Activated CD8-positive, alpha-beta memory T cell treated with anti-CD3 and anti-CD28 coated beads, Interleukin-2, amount 10 ng/mL, durations not matched to agents 7 days and 5 days (primary cell): ENCODE measurements at regions not wholly inside any gene's neighbourhood (a gene's known extent, or its start where the extent isn't known, plus 50 kb on each side); places are given as distances from the start of the nearest gene placed in this dataset.
A peak's percentile ranks its signal among the peaks of the same experiment; 100 is the strongest.

ENCODE experiments used
- ATAC-seq: fragments of 150-1000 bp; cut with Tn5 transposase; one replicate; pipeline ENCODE4 v1.10.0; 2021; ENCODE audit warnings: moderate library complexity
- CTCF ChIA-PET: fragments of 350-600 bp; sonication (Branson Sonifier 250); formaldehyde crosslinking; loops from one replicate; lab custom pipeline; 2021; ENCODE audit warnings: antibody characterized with exemption; lab: Charles Lee
- DNase-seq: peaks from one replicate; pipeline ENCODE4 v3.0.0-alpha.2; 2020
- H3K27ac Mint-ChIP-seq: one replicate; pipeline ENCODE4 v1.8.0; 2021; ENCODE audit warnings: mild to moderate bottlenecking, mixed read lengths
- H3K27me3 Mint-ChIP-seq: one replicate; pipeline ENCODE4 v1.8.0; 2021; ENCODE audit warnings: mixed read lengths
- H3K36me3 Mint-ChIP-seq: one replicate; pipeline ENCODE4 v1.8.0; 2021; ENCODE audit warnings: mild to moderate bottlenecking, mixed read lengths
- H3K4me1 Mint-ChIP-seq: one replicate; pipeline ENCODE4 v1.8.0; 2021; ENCODE audit warnings: mixed read lengths
- H3K4me3 Mint-ChIP-seq: one replicate; pipeline ENCODE4 v1.8.0; 2021; ENCODE audit warnings: mild to moderate bottlenecking, moderate library complexity, mixed read lengths
- H3K9me3 Mint-ChIP-seq: one replicate; pipeline ENCODE4 v1.8.0; 2022; ENCODE audit warnings: low read depth, mixed read lengths

DNA sequence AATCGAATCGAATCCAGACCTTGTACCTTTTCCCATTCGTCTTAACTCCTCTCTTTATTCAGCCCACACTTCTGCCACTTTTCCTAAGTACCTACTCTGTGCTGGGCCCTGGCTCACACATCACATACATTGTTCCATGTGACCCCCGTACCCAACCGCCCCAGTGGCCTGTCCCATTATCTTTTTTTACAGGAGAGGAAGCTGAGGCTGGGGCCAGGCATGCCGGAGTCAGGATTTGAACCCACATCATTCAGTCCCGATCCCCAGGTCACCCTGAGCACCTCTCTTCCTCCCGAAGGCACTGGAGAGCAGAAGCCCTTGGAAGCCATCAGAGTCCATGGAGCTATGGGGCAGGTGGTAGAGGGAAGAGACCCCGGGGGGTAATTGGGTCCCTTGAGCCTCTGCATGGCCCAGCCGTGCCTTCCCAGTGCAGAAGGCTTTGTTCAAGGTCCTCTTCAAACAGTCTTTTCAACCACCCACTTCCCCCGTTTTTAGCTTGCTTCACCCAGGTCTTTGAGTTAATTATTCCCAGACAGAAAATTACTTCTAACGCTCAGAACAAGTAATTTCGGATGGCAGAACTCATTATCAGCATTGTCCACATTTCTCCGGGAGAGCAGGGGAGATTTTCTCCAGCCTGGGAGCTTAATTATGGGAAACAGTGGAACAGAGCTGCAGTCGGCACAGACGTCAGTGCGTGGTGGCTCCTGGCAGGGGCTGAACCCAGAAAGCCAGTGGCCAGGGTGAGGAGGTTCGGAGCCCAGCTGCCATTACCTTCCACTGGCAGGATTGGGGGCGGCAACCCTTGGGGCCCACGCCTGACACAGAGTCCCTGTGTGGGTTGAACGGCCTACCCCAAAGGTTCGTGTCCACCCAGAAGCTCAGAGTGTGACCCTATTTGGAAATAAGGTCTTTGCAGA lies 82.4 kb upstream of the RTL6 start:
- Mint-ChIP-seq H3K27ac (no peak overlapping the region), H3K27me3 (peaks cover 6% of the 10 kb centered on the region)

DNA sequence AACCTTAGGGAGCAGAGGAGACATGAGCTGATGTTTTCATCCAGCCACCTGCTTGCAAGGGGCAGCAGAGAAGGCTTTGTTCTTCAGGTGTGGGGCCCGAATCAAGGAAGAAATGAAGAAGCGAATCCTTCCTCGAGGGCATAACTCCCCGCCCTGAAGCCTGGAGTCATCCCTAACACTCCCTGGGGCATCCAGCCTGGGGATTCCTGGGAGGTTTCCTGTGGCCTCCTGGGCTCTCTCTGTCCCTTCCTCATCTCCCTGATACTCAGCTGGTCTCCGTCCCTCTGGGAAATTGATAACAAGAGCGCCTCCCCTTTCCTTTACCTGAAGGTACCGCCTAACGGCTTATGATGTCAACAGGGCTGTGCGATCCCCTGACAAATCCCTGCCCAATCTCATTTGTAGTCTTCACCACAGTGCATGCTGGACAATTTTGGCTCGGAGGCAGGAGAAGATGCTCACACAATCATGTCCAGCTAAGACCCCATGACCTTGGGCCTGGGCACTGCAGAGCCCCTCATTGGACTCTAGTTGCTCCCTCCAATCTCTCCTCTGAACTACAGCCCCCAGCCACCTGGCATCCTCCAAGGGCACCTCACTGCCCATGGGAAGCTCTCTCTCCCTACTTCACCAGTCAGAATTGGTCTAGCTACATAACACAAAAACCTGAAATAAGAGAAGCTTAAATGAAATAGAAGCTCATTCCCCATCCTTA lies 80.6 kb upstream of the RTL6 start:
- peaks cover 11% of the 10 kb centered on the region for H3K27me3 Mint-ChIP-seq
- DNase-seq (peak; percentile 38), ATAC-seq (no peak)
- CTCF ChIA-PET: interaction anchor here (1.2 kb wide), 1 partner anchor 107 kb away, joined by 3 read pairs; no protein-coding TSS in a partner anchor
- no peaks in the 10 kb centered on the region for H3K4me1 Mint-ChIP-seq
- H3K4me3 Mint-ChIP-seq: no peak overlapping the region
- H3K9me3 Mint-ChIP-seq: no peaks in the 10 kb centered on the region
- no peak overlapping the region for H3K27ac Mint-ChIP-seq
- no peaks in the 10 kb centered on the region for H3K36me3 Mint-ChIP-seq

More for the DNA sequence above, 82.4 kb upstream of the RTL6 start:
- CTCF ChIA-PET: interaction anchor here (0.7 kb wide), 1 partner anchor 581 kb away, joined by 3 read pairs; no protein-coding TSS in a partner anchor
- DNase-seq: peak; percentile 28
- Mint-ChIP-seq H3K4me3 (no peak overlapping the region), H3K36me3 (no peaks in the 10 kb centered on the region), H3K4me1 (no peaks in the 10 kb centered on the region), H3K9me3 (no peaks in the 10 kb centered on the region)
- ATAC-seq: no peak

DNA sequence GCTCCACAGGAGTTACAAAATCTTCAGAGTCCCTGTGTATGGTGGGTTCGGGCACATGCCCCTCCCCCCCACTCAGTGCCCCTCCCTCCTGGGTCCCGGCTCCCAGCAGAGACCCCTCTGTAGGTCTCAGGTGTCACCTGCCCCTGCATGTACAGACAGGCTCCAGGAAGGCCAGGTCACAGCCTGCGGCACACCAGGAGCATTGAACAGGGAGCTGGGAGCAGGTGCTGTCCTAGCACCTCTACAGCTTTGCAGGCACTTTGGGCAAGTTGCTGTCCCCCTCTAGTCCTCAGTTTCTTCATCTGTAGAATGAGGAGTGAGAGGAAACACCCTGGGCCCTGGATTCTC lies 80.1 kb upstream of the RTL6 start:
- Mint-ChIP-seq H3K9me3 (no peaks in the 10 kb centered on the region), H3K36me3 (no peaks in the 10 kb centered on the region), H3K27me3 (peaks cover 11% of the 10 kb centered on the region), H3K4me1 (no peaks in the 10 kb centered on the region), H3K27ac (no peak overlapping the region), H3K4me3 (no peak overlapping the region)
- DNase-seq (no peak), ATAC-seq (peak; percentile 9)
- CTCF ChIA-PET: interaction anchor here (1.2 kb wide), 1 partner anchor 107 kb away, joined by 3 read pairs; no protein-coding TSS in a partner anchor

- DNase-seq (peak; percentile 30), ATAC-seq (no peak)
- H3K36me3 Mint-ChIP-seq: no peaks in the 10 kb centered on the region
- CTCF ChIA-PET: interaction anchor here (1.2 kb wide), 1 partner anchor 108 kb away, joined by 3 read pairs; no protein-coding TSS in a partner anchor
- no peaks in the 10 kb centered on the region for H3K4me1 Mint-ChIP-seq
- no peak overlapping the region for H3K27ac Mint-ChIP-seq
- H3K27me3 Mint-ChIP-seq: peaks cover 11% of the 10 kb centered on the region
- no peaks in the 10 kb centered on the region for H3K9me3 Mint-ChIP-seq
- H3K4me3 Mint-ChIP-seq: no peak overlapping the region
These were observed 79.5 kb upstream of the RTL6 start for GRCh38 chr22:44577391-44578109.

- DNase-seq (peak; percentile 32), ATAC-seq (no peak)
- Mint-ChIP-seq H3K4me3 (no peak overlapping the region), H3K36me3 (no peaks in the 10 kb centered on the region), H3K9me3 (no peaks in the 10 kb centered on the region), H3K4me1 (no peaks in the 10 kb centered on the region), H3K27ac (no peak overlapping the region), H3K27me3 (peaks cover 12% of the 10 kb centered on the region)
- CTCF ChIA-PET: no interaction called here
These were observed 78.6 kb upstream of the RTL6 start for GRCh38 chr22:44576311-44577260.

DNA sequence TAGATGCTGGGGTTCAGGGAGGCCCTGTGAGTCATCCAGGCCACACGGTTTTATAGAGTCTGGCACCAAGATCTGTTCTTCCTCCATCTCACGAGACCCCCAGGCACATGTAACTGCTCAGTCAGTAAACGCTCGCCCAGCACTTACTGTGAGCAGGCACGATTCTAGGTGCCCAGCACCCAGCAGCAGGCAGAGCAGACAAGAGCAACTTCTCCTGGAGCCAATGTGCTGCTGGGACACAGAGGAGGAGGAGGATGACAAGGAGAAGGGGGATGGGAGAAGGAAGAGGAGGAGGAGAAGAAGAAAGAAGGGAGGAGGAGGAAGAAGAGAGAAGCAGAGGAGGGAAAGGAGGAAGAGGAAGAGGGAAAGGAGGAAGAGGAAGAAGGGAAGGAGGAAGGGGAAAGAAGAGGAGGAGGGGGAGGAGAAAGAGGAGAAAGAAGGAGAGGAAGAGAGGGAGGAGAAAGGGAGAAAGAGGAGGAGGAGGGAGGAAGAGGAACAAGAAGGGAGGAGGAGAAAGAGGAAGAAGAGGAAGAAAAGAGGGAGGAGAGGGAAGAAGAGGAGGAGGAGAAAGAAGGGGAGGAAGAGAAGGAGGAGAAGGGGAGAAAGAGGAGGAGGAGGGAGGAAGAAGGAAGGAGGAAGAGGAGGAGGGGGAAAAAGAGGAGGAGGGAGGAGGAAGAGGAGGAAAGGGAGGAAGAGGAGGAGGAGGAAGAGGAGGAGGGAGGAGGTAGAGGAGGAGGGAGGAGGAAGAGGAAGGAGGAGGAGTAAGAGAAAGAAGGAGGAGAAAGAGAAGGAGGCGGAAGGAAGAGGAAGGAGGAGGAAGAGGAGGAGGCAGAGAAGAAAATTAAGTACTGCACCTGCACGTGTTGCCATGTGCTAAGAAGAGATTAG lies 77.6 kb upstream of the RTL6 start:
- no peaks in the 10 kb centered on the region for H3K36me3 Mint-ChIP-seq
- CTCF ChIA-PET: no interaction called here
- no peak overlapping the region for H3K4me3 Mint-ChIP-seq
- H3K9me3 Mint-ChIP-seq: no peaks in the 10 kb centered on the region
- H3K4me1 Mint-ChIP-seq: no peaks in the 10 kb centered on the region
- ATAC-seq (no peak), DNase-seq (no peak)
- no peak overlapping the region for H3K27ac Mint-ChIP-seq
- H3K27me3 Mint-ChIP-seq: peaks cover 16% of the 10 kb centered on the region

- no peaks in the 10 kb centered on the region for H3K4me1 Mint-ChIP-seq
- H3K27me3 Mint-ChIP-seq: peaks cover 20% of the 10 kb centered on the region
- peak; percentile 25 for DNase-seq
- CTCF ChIA-PET: no interaction called here
- no peak overlapping the region for H3K27ac Mint-ChIP-seq
- no peaks in the 10 kb centered on the region for H3K36me3 Mint-ChIP-seq
- no peak for ATAC-seq
- no peak overlapping the region for H3K4me3 Mint-ChIP-seq
- no peaks in the 10 kb centered on the region for H3K9me3 Mint-ChIP-seq
These were observed 76.8 kb upstream of the RTL6 start for GRCh38 chr22:44574640-44575380.

GRCh38 chr22:44574057-44574639 lies 76.1 kb upstream of the RTL6 start:
- CTCF ChIA-PET: no interaction called here
- no peaks in the 10 kb centered on the region for H3K4me1 Mint-ChIP-seq
- no peak overlapping the region for H3K27ac Mint-ChIP-seq
- ATAC-seq (no peak), DNase-seq (peak; percentile 34)
- H3K4me3 Mint-ChIP-seq: no peak overlapping the region
- H3K27me3 Mint-ChIP-seq: peaks cover 21% of the 10 kb centered on the region
- H3K9me3 Mint-ChIP-seq: no peaks in the 10 kb centered on the region
- no peaks in the 10 kb centered on the region for H3K36me3 Mint-ChIP-seq

DNA sequence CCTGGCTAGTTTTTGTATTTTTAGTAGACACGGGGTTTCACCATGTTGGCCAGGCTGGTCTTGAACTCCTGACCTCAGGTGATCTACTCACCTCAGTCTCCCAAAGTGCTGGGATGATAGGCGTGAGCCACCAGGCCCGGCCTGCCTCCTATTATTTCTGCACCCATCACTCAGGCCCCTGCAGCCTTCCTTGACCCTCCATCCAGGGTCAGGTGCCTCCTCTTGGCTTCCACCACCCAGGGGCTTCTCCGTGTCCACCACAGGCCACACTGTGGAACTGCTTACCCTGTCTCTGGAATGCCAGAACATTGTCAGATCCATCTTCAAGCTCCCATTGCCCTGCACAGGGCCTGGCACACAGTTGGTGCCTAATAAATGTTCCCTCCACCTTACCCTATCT lies 75.4 kb upstream of the RTL6 start:
- Mint-ChIP-seq H3K9me3 (no peaks in the 10 kb centered on the region), H3K27ac (no peak overlapping the region), H3K27me3 (peaks cover 15% of the 10 kb centered on the region), H3K4me3 (no peak overlapping the region), H3K4me1 (no peaks in the 10 kb centered on the region), H3K36me3 (no peaks in the 10 kb centered on the region)
- DNase-seq: no peak
- CTCF ChIA-PET: no interaction called here
- no peak for ATAC-seq

- Mint-ChIP-seq H3K27me3 (peaks cover 17% of the 10 kb centered on the region), H3K36me3 (no peaks in the 10 kb centered on the region), H3K27ac (no peak overlapping the region), H3K9me3 (no peaks in the 10 kb centered on the region), H3K4me1 (no peaks in the 10 kb centered on the region), H3K4me3 (no peak overlapping the region)
- CTCF ChIA-PET: no interaction called here
- ATAC-seq: no peak
- peak; percentile 30 for DNase-seq
These were observed 74.6 kb upstream of the RTL6 start for GRCh38 chr22:44572414-44573207.
